Ovary (tissue), 3 donors: ENCODE measurements at regions not wholly inside any gene's neighbourhood (a gene's known extent, or its start where the extent isn't known, plus 50 kb on each side); places are given as distances from the start of the nearest gene placed in this dataset.

ENCODE experiments used
- CTCF ChIP-seq, 3 donors: fragments of 450-650 bp in 2 of 3; fragments of 200-600 bp in 1 of 3; IDR thresholded peaks; one replicate each; pipeline versions ENCODE4 v1.5.1 to v1.8.0; 2016 to 2022; ENCODE audit warnings: antibody characterized with exemption in 3 of 3, mild to moderate bottlenecking in 1 of 3
- POLR2A ChIP-seq: fragments of 450-650 bp; IDR thresholded peaks from one replicate; pipeline ENCODE4 v1.6.1; 2017; ENCODE audit warnings: antibody characterized with exemption, mild to moderate bottlenecking, moderate library complexity
- donor health status: DM: no; HTN: no; CAD: no.

GRCh38 chr11:15726893-15727519, 612.3 kb downstream of the INSC start:
- no peak for TF ChIP-seq CTCF (IDR thresholded peaks at IDR 0.05)
- no peak for TF ChIP-seq POLR2A
